BE2C (cell line): ENCODE measurements at regions not wholly inside any gene's neighbourhood (a gene's known extent, or its start where the extent isn't known, plus 50 kb on each side); places are given as distances from the start of the nearest gene placed in this dataset.

Experiments used
- DNase-seq: peaks from one replicate; pipeline ENCODE4 v3.0.0-alpha.2; 2020
- H3K27me3 ChIP-seq: fragments of 250-450 bp; sonication (Bioruptor Pico); 2 replicates; pipeline ENCODE4 v1.5.1; 2020; ENCODE audit warnings: mild to moderate bottlenecking
- H3K36me3 ChIP-seq: fragments of 250-450 bp; sonication (Bioruptor Pico); 2 replicates; pipeline ENCODE4 v1.5.1; 2020; ENCODE audit warnings: mild to moderate bottlenecking
- H3K4me1 ChIP-seq: fragments of 250-450 bp; sonication (Bioruptor Pico); 2 replicates; pipeline ENCODE4 v1.5.1; 2020
- H3K4me3 ChIP-seq: 2 replicates; pipeline ENCODE4 v1.5.1; 2011; ENCODE audit warnings: low read depth, low read length
- H3K9me3 ChIP-seq: fragments of 250-450 bp; sonication (Bioruptor Pico); 2 replicates; pipeline ENCODE4 v1.5.1; 2020
- TF ChIP-seq, protein P1 (sequence below): IDR thresholded peaks from 2 replicates; pipeline ENCODE4 v1.5.1; 2012; ENCODE audit warnings: mild to moderate bottlenecking, low read depth, low read length

DNA sequence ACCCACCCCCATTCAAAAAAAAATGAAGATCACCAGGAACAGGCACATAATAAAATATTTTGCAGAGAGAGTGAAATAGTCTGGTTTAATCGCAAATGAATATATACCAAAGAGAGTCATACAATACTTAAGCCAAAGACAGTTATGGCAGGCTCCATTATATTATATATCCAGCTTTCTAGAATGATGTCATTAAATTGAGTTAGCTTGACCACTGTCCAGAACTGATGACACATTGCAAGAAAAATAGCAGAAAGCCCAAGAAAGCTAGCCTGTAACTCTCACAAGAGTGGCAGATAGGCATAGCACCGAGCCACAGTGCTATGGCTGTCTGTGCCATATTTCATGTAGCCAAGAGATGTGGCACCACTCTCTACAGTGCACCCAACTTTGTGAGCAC is 231.9 kb upstream of the SEMA6D start:
- TF ChIP-seq, protein P1, sequence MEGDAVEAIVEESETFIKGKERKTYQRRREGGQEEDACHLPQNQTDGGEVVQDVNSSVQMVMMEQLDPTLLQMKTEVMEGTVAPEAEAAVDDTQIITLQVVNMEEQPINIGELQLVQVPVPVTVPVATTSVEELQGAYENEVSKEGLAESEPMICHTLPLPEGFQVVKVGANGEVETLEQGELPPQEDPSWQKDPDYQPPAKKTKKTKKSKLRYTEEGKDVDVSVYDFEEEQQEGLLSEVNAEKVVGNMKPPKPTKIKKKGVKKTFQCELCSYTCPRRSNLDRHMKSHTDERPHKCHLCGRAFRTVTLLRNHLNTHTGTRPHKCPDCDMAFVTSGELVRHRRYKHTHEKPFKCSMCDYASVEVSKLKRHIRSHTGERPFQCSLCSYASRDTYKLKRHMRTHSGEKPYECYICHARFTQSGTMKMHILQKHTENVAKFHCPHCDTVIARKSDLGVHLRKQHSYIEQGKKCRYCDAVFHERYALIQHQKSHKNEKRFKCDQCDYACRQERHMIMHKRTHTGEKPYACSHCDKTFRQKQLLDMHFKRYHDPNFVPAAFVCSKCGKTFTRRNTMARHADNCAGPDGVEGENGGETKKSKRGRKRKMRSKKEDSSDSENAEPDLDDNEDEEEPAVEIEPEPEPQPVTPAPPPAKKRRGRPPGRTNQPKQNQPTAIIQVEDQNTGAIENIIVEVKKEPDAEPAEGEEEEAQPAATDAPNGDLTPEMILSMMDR, result no peak
- H3K4me1 ChIP-seq, result no peaks in the 10 kb centered on the region; the same call in 1 of the 2 replicates
- no peaks in the 10 kb centered on the region for H3K36me3 ChIP-seq
- no peaks in the 10 kb centered on the region for H3K9me3 ChIP-seq
- no peak for DNase-seq
- H3K27me3 ChIP-seq, result no peaks in the 10 kb centered on the region
- H3K4me3 ChIP-seq, result no peak overlapping the region

DNA sequence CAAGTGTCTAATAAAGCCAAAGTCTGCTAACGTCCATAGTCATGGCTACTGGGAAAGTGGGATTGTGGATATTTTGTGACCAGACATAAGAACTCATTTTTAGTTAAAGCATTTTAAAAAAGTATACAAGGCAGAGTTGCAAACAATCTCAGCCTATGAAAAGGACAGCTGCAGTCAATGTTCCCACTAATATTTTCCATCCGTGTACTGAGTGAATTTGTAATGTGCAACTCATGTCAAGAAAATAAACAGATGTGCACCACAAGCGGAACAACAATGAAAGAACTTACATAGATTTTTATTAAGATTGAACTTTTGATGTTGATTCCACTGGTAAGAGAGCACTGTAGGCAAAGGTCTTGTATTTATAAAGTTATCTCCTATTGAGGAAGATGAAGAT is 231.3 kb upstream of the SEMA6D start:
- H3K9me3 ChIP-seq, result no peaks in the 10 kb centered on the region
- H3K27me3 ChIP-seq, result no peaks in the 10 kb centered on the region
- no peak overlapping the region for H3K4me3 ChIP-seq
- H3K4me1 ChIP-seq, result no peaks in the 10 kb centered on the region; the same call in 1 of the 2 replicates
- no peak for DNase-seq
- TF ChIP-seq, protein P1, result no peak
- no peaks in the 10 kb centered on the region for H3K36me3 ChIP-seq

DNA sequence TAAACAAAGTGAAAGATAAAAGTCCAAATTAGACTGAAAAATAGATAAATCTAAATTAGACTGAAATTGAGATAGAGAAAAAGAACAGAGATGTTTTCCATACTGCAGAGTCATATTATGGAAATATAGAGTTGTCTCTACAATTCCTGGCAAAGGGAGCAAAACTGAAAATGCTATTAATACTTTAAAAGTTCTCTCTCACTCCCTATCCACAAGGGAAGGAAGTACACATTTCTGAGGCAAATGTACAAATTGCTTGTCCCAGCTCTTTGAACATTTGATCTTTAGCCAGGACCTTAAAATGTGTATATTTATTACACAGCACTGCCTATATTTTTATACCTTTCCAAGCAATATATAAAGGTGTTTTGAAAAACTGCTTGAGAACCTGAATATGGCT is 225.1 kb upstream of the SEMA6D start:
- TF ChIP-seq, protein P1, result no peak
- no peaks in the 10 kb centered on the region for H3K36me3 ChIP-seq
- H3K27me3 ChIP-seq, result no peaks in the 10 kb centered on the region
- H3K9me3 ChIP-seq, result no peaks in the 10 kb centered on the region
- DNase-seq, result no peak
- no peak overlapping the region for H3K4me3 ChIP-seq
- no peaks in the 10 kb centered on the region for H3K4me1 ChIP-seq

DNA sequence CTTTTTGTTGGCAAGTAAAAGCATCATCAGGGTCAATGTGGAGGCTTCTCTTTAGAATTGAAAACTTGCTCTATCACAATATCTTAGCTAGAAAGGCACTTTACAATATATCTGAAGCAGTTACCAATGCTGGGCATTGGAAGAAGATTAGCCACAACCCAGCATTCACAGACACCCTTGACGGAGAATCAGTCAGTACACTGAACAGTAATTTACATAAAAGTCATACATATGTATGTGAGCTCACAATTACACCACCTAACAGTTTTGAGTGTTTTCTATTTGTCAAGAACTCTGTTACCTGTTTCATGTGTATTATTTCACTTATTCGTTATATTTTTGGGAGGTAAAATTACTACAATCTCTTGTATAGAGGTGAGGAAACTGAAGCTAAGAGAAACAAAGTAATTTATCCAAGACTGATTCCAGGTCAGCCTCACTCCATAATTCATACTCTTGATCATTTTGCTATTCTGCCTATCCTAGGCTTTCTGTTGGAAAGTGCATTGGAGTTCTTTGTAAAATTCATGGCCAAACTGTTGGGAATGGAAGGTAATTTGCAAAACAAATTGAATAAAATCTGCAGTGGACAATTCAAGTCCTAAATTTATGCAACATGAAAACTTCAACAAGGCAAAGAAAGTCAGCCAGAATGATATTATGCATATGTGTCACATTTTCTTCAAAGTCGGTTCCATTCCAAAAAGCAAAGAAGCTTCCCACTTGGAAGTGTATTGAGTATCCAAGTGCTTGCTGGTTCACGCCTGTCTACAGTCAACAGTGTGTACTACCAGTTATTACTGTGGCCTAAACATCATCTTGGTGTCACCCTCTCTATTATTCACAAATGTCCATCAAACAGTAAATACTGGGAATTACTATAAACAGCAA is 223.7 kb upstream of the SEMA6D start:
- TF ChIP-seq, protein P1, result no peak
- Histone ChIP-seq H3K4me1 (no peaks in the 10 kb centered on the region), H3K9me3 (no peaks in the 10 kb centered on the region), H3K27me3 (no peaks in the 10 kb centered on the region), H3K4me3 (no peak overlapping the region), H3K36me3 (no peaks in the 10 kb centered on the region)
- no peak for DNase-seq

DNA sequence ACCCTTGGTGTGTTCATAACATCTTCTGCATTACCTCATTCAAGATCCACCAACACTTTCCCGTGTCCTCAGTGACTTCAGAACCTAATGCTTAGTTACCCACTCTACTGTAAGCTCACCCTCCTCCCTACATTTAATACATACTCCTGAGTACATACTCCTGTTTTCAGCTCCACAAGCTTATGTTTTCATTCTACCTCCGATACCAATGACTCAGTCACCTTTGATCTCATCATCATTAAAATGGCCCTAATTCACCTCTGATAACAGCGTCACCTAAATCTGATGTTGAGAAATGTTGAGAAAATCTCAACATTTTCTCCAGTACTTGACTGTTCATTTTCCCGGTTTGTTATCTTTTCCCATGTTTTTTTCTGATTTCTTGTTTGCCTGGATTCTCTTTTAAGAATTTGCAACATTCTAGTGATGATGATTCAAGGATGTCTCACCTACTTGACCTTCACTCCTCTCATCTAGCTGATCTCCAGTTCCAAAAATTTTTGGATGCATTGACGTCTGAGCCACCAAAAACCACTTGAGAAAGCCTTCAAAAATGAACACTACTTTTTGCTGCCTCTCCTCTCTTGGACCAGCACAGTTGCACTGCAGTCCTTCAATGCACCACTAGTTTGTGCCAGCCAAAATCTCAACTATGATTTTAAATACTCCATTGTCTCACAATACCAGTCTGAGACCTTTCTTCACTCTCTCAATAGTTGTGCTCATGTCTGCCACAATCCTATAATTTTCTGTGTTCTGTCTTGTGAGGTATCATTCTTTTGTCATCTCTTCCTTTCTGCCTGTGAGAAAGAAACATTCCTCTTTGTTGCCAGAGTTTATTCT is 220.7 kb upstream of the SEMA6D start:
- Histone ChIP-seq H3K4me3 (no peak overlapping the region), H3K36me3 (no peaks in the 10 kb centered on the region), H3K27me3 (no peaks in the 10 kb centered on the region), H3K9me3 (no peaks in the 10 kb centered on the region), H3K4me1 (no peaks in the 10 kb centered on the region)
- TF ChIP-seq, protein P1, result no peak; the same call in 1 of the 2 replicates
- no peak for DNase-seq
